ENCODE measurements at regions not wholly inside any gene's neighbourhood (a gene's known extent, or its start where the extent isn't known, plus 50 kb on each side); places are given as distances from the start of the nearest gene placed in this dataset.

DNA sequence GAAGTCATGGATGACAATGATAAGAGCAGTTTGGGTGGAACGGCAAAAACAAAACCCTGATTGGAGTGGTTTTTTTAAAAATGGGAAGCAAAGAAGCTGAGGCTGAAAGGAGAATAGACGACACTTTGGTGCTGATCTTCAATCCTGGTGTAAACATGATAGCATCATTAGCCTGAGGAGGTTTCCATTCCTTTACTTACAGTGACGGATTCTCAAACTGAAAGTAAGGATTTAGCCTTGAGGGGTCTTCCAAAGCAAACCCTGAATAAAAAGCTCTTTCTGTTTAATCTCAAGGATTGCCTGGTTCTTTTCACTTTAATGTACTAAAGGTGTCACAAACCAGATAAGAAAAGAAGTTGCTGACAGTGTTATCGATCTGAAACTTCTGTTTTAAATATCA, 69.3 kb downstream of the KCNJ2 start:
- no peak overlapping the region for H3K4me3 ChIP-seq
- ATAC-seq: no peak

DNA sequence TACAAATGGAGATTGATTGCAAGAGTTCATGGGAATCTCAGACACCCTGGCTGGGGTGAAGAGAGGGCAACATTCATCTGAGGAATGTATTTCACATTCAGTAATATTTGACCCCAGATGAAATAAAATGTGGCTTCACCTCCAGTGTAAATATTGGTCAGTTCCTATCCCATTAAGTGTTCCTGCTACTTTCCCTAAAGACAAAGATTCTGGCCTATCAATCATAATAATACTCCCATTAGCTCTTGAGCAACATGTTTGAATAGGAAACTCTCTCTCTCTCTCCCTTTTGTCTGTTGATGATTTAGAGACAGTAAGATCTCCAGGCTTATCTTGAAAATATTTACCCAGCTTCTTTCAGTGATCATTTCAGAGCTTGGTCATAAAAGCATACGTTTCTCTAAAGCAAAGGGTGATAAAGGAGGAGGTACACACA, 70.1 kb downstream of the KCNJ2 start:
- no peak overlapping the region for H3K4me3 ChIP-seq

More for the DNA sequence above, 69.3 kb downstream of the KCNJ2 start:
- H3K27ac ChIP-seq: no peak overlapping the region
- TF ChIP-seq POLR2A (IDR thresholded peaks at IDR 0.05): no peak
- TF ChIP-seq, protein P1, sequence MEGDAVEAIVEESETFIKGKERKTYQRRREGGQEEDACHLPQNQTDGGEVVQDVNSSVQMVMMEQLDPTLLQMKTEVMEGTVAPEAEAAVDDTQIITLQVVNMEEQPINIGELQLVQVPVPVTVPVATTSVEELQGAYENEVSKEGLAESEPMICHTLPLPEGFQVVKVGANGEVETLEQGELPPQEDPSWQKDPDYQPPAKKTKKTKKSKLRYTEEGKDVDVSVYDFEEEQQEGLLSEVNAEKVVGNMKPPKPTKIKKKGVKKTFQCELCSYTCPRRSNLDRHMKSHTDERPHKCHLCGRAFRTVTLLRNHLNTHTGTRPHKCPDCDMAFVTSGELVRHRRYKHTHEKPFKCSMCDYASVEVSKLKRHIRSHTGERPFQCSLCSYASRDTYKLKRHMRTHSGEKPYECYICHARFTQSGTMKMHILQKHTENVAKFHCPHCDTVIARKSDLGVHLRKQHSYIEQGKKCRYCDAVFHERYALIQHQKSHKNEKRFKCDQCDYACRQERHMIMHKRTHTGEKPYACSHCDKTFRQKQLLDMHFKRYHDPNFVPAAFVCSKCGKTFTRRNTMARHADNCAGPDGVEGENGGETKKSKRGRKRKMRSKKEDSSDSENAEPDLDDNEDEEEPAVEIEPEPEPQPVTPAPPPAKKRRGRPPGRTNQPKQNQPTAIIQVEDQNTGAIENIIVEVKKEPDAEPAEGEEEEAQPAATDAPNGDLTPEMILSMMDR (IDR thresholded peaks at IDR 0.05): no peak
- intact Hi-C loops (cut with DNase I): no loop called here
- DNase-seq: no peak
- no peaks in the 10 kb centered on the region for H3K4me1 ChIP-seq
- no peaks in the 10 kb centered on the region for H3K9me3 ChIP-seq
- H3K27me3 ChIP-seq: peaks cover 0 to 3% of the 10 kb centered on the region in 2 donors
- WGBS (ENCODE audit: insufficient coverage, low coverage, low lambda C conversion rate, missing lambda C conversion rate): 29% methylated on average over 4 of the region's 4 CpGs
- H3K36me3 ChIP-seq: no peaks in the 10 kb centered on the region

DNA sequence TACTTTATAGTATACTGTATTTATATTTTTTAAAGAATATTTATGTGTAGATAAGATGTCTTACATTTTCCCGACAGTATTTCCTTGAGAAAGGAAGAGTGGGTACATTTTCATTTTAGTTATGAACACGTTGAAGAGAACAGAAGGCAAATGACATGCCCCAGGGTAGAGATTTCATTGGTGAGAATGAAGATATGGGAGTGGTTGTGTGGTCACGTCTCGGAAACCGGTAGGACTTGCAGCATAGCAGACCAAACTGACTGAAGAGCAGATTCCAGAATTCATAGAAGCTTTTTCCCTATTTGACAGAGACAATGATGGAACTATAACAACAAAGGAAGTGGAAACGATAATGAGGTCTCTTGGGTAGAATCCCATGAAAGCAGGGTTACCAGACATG, 71.7 kb downstream of the KCNJ2 start:
- H3K9me3 ChIP-seq: no peaks in the 10 kb centered on the region
- no peak overlapping the region for H3K4me3 ChIP-seq
- DNase-seq (no peak), ATAC-seq (no peak)
- intact Hi-C loops (cut with DNase I): no loop called here
- TF ChIP-seq, protein P1 (IDR thresholded peaks at IDR 0.05): no peak
- no peak for TF ChIP-seq POLR2A (IDR thresholded peaks at IDR 0.05)
- no peak overlapping the region for H3K27ac ChIP-seq
- 43% methylated on average over 6 of the region's 6 CpGs for WGBS (ENCODE audit: insufficient coverage, low coverage, low lambda C conversion rate, missing lambda C conversion rate)
- H3K4me1 ChIP-seq: no peaks in the 10 kb centered on the region
- H3K27me3 ChIP-seq: peaks cover 0 to 3% of the 10 kb centered on the region in 2 donors
- H3K36me3 ChIP-seq: no peaks in the 10 kb centered on the region

More for the DNA sequence above, 70.1 kb downstream of the KCNJ2 start:
- no peak for DNase-seq
- no peaks in the 10 kb centered on the region for H3K9me3 ChIP-seq
- WGBS (ENCODE audit: insufficient coverage, low coverage, low lambda C conversion rate, missing lambda C conversion rate): 0% methylated on average over 1 of the region's 1 CpG
- H3K4me1 ChIP-seq: no peaks in the 10 kb centered on the region
- intact Hi-C loops (cut with DNase I): no loop called here
- H3K36me3 ChIP-seq: no peaks in the 10 kb centered on the region
- TF ChIP-seq POLR2A (IDR thresholded peaks at IDR 0.05): no peak
- TF ChIP-seq, protein P1 (IDR thresholded peaks at IDR 0.05): no peak
- H3K27me3 ChIP-seq: peaks cover 0 to 3% of the 10 kb centered on the region in 2 donors
- no peak for ATAC-seq
- no peak overlapping the region for H3K27ac ChIP-seq

DNA sequence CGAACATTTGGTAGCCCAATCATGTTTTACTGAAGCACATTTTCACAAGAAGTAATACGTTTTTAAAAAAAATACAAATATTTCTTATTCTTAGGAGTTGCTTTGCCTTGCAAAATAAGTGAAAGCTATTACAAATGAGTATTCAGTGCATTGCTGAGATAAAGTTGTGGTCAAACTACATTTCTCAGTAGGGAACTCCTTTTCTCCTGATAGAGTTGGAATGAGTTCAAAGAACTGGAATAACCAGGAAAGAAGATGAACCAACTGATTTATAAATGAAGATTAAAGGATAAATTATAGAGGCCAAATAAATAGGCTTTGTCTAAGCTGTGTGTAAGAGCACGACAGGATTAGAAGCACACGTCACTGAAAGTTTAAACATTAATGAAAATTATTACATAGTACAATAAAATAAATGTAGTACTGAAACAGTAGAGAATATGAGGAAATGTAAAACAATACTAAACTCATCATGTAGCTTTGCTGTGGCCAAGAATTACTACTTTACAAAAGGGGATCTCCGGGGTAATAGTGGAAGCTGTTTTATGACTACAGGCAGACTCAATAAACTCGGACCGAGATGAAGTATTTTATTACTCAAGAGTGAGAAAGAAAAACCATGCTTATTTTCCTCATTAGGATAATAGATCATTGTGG, 73.6 kb downstream of the KCNJ2 start:
- no peak for TF ChIP-seq POLR2A (IDR thresholded peaks at IDR 0.05)
- TF ChIP-seq, protein P1 (IDR thresholded peaks at IDR 0.05): no peak
- no peaks in the 10 kb centered on the region for H3K36me3 ChIP-seq
- H3K4me3 ChIP-seq: no peak overlapping the region
- no peaks in the 10 kb centered on the region for H3K4me1 ChIP-seq
- DNase-seq (no peak), ATAC-seq (no peak)
- 33% methylated on average over 7 of the region's 7 CpGs for WGBS (ENCODE audit: insufficient coverage, low coverage, low lambda C conversion rate, missing lambda C conversion rate)
- H3K9me3 ChIP-seq: no peaks in the 10 kb centered on the region
- peaks cover 0 to 3% of the 10 kb centered on the region in 2 donors for H3K27me3 ChIP-seq
- intact Hi-C loops (cut with DNase I): no loop called here
- no peak overlapping the region for H3K27ac ChIP-seq
